ENCODE measurements at regions not wholly inside any gene's neighbourhood (a gene's known extent, or its start where the extent isn't known, plus 50 kb on each side); places are given as distances from the start of the nearest gene placed in this dataset.
"Not testable (repeated sequence)": the region's sequence is repeated elsewhere in the genome, so short reads cannot be mapped to it uniquely, and the experiment has no call there.

GRCh38 chr10:133688441-133688912, 61.9 kb upstream of the FRG2B start:
- TF ChIP-seq SPI1 (IDR thresholded peaks at IDR 0.05; ENCODE audit: borderline replicate concordance, low read depth); GABPA (IDR thresholded peaks at IDR 0.05; ENCODE audit: low read depth): not testable (repeated sequence)
